Mesenchymal stem cell (in vitro differentiated cells and primary cell): ENCODE measurements at regions not wholly inside any gene's neighbourhood (a gene's known extent, or its start where the extent isn't known, plus 50 kb on each side); places are given as distances from the start of the nearest gene placed in this dataset.

Experiments used
- DNase-seq: peaks from one replicate; pipeline ENCODE4 v3.0.0-alpha.2; 2013
- H2AFZ ChIP-seq: one replicate; pipeline ENCODE4 v1.6.1; 2013; ENCODE audit warnings: low read depth, mild to moderate bottlenecking, control low read depth, inconsistent platforms, low read length, moderate library complexity
- H2AK5ac ChIP-seq: 2 replicates; pipeline ENCODE4 v1.6.1; 2013; ENCODE audit warnings: low read length, moderate library complexity, mild to moderate bottlenecking, inconsistent platforms; ENCODE audit not compliant: severe bottlenecking
- H2BK120ac ChIP-seq: one replicate; pipeline ENCODE4 v1.6.1; 2013; ENCODE audit warnings: low read depth, mild to moderate bottlenecking, inconsistent platforms, low read length, moderate library complexity
- H2BK12ac ChIP-seq, 2 experiments: one replicate each; pipeline ENCODE4 v1.6.1; 2013; ENCODE audit warnings: inconsistent platforms in 2 of 2, low read length in 2 of 2, mild to moderate bottlenecking in 2 of 2, moderate library complexity in 2 of 2, control low read depth in 1 of 2
- H2BK15ac ChIP-seq: one replicate; pipeline ENCODE4 v1.6.1; 2013; ENCODE audit warnings: mild to moderate bottlenecking, low read depth, inconsistent platforms; ENCODE audit not compliant: poor library complexity, severe bottlenecking
- H2BK5ac ChIP-seq: 2 replicates; pipeline ENCODE4 v1.6.1; 2013; ENCODE audit warnings: low read depth, mild to moderate bottlenecking, low read length, control low read depth, inconsistent platforms; ENCODE audit not compliant: poor library complexity, severe bottlenecking
- H3K14ac ChIP-seq, 2 experiments: one replicate each; pipeline ENCODE4 v1.6.1; 2013; ENCODE audit warnings: inconsistent platforms in 2 of 2, low read length in 2 of 2, control low read depth in 1 of 2, mild to moderate bottlenecking in 1 of 2, moderate library complexity in 1 of 2
- H3K18ac ChIP-seq, 2 experiments: one replicate each; pipeline ENCODE4 v1.6.1; 2013; ENCODE audit warnings: inconsistent platforms in 2 of 2, low read length in 2 of 2, control low read depth in 1 of 2, low read depth in 1 of 2, mild to moderate bottlenecking in 1 of 2
- H3K23ac ChIP-seq, 2 experiments: one replicate each; pipeline ENCODE4 v1.6.1; 2013; ENCODE audit warnings: inconsistent platforms in 2 of 2, low read length in 2 of 2, mild to moderate bottlenecking in 2 of 2, moderate library complexity in 2 of 2, control low read depth in 1 of 2
- H3K27ac ChIP-seq: 2 replicates; pipeline ENCODE4 v1.5.1; 2013; ENCODE audit warnings: mild to moderate bottlenecking, moderate library complexity, low read length, control low read depth, inconsistent platforms; ENCODE audit not compliant: poor library complexity, severe bottlenecking
- H3K27me3 ChIP-seq, 2 experiments: 2 replicates each; pipeline versions ENCODE4 v1.6.1 to v1.7.0; 2013; ENCODE audit warnings: low read length in 2 of 2, mild to moderate bottlenecking in 2 of 2, moderate library complexity in 2 of 2, control low read depth in 1 of 2, inconsistent platforms in 1 of 2; ENCODE audit not compliant: control insufficient read depth in 1 of 2, insufficient read depth in 1 of 2
- H3K36me3 ChIP-seq, 2 experiments: 2 replicates each; pipeline versions ENCODE4 v1.6.1 to v1.7.0; 2013; ENCODE audit warnings: low read length in 2 of 2, control low read depth in 1 of 2, inconsistent platforms in 1 of 2, low read depth in 1 of 2, mild to moderate bottlenecking in 1 of 2; ENCODE audit not compliant: insufficient read depth in 2 of 2, control insufficient read depth in 1 of 2
- H3K4ac ChIP-seq, 2 experiments: one replicate each; pipeline ENCODE4 v1.6.1; 2013; ENCODE audit warnings: inconsistent platforms in 2 of 2, low read length in 2 of 2, mild to moderate bottlenecking in 2 of 2, moderate library complexity in 2 of 2, control low read depth in 1 of 2, low read depth in 1 of 2
- H3K4me1 ChIP-seq: 2 replicates; pipeline ENCODE4 v1.6.1; 2013; ENCODE audit warnings: low read depth, low read length, control low read depth; ENCODE audit not compliant: control insufficient read depth, insufficient read depth
- H3K4me2 ChIP-seq: 2 replicates; pipeline ENCODE4 v1.6.1; 2013; ENCODE audit warnings: low read length, mild to moderate bottlenecking, inconsistent platforms; ENCODE audit not compliant: poor library complexity, severe bottlenecking
- H3K4me3 ChIP-seq, 2 experiments: 2 replicates each; pipeline versions ENCODE4 v1.5.1 to v1.7.0; 2013; ENCODE audit warnings: low read length in 2 of 2, mild to moderate bottlenecking in 2 of 2, control low read depth in 1 of 2, low read depth in 1 of 2; ENCODE audit not compliant: insufficient read depth in 1 of 2
- H3K79me1 ChIP-seq: replicated peaks from 2 replicates; pipeline ENCODE4 v1.6.1; 2013; ENCODE audit warnings: mild to moderate bottlenecking, control low read depth, low read length, inconsistent platforms; ENCODE audit not compliant: poor library complexity, severe bottlenecking
- H3K9ac ChIP-seq: 2 replicates; pipeline ENCODE4 v1.7.0; 2013; ENCODE audit warnings: mild to moderate bottlenecking, low read length, moderate library complexity
- H3K9me3 ChIP-seq: 2 replicates; pipeline ENCODE4 v1.7.0; 2013; ENCODE audit warnings: mild to moderate bottlenecking, low read length; ENCODE audit not compliant: control insufficient read depth
- H4K8ac ChIP-seq: one replicate; pipeline ENCODE4 v1.6.1; 2013; ENCODE audit warnings: inconsistent platforms, mild to moderate bottlenecking, low read length, moderate library complexity
- H4K91ac ChIP-seq: one replicate; pipeline ENCODE4 v1.6.1; 2013; ENCODE audit warnings: mild to moderate bottlenecking, low read length, inconsistent platforms
- WGBS: methylation state at CpG from one replicate; pipeline ENCODE4 v1.1.7; 2013; ENCODE audit warnings: mixed read lengths; 5-methylcytosine and 5-hydroxymethylcytosine counted together

- Histone ChIP-seq H3K23ac (no peak overlapping the region), H3K36me3 (no peaks in the 10 kb centered on the region), H4K8ac (no peak overlapping the region), H3K4me3 (no peak overlapping the region), H3K79me1 (no peaks in the 10 kb centered on the region), H3K27ac (no peak overlapping the region), H3K18ac (no peak overlapping the region), H3K4ac (no peak overlapping the region), H3K9ac (no peak overlapping the region), H2AFZ (no peak overlapping the region), H2BK5ac (no peak overlapping the region), H2BK15ac (no peak overlapping the region), H3K4me1 (no peaks in the 10 kb centered on the region), H3K4me2 (no peak overlapping the region), H3K9me3 (no peaks in the 10 kb centered on the region), H2BK12ac (no peak overlapping the region), H4K91ac (no peak overlapping the region), H3K27me3 (no peaks in the 10 kb centered on the region), H2AK5ac (no peak overlapping the region), H3K14ac (no peak overlapping the region), H2BK120ac (no peak overlapping the region)
- 86% methylated on average over 1 of the region's 3 CpGs for WGBS
- DNase-seq, result no peak
These were observed 849.4 kb downstream of the FSTL5 start for GRCh38 chr4:161314371-161314770.

GRCh38 chr4:161303551-161303950 is 860.2 kb downstream of the FSTL5 start:
- 84% methylated on average over 1 of the region's 2 CpGs for WGBS
- H3K27me3 ChIP-seq, result no peaks in the 10 kb centered on the region
- no peak overlapping the region for H2BK12ac ChIP-seq

DNA sequence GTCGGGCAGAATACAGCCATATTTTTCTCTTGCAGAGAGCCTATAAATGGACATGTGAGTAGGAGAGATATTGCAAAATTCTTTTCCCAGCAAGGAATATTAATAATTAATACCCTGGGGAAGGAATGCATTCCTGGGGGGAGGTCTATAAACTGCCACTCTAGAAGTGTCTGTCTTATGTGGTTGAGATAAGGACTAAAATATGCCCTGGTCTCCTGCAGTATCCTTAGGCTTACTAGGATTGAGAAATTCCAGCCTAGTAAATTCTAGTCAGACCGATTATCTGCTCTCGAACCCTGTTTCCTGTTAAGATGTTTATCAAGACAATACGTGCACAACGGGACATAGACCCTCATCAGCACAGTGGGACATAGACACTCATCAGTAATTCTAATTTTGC is 872.6 kb downstream of the FSTL5 start:
- Histone ChIP-seq H3K4ac (no peak overlapping the region), H2BK12ac (no peak overlapping the region), H3K4me2 (no peak overlapping the region), H3K4me1 (no peaks in the 10 kb centered on the region), H4K8ac (no peak overlapping the region), H2BK120ac (no peak overlapping the region), H3K27me3 (no peaks in the 10 kb centered on the region), H3K18ac (no peak overlapping the region), H3K36me3 (no peaks in the 10 kb centered on the region), H3K23ac (no peak overlapping the region), H3K14ac (no peak overlapping the region), H3K9me3 (peaks cover 15% of the 10 kb centered on the region), H3K79me1 (no peaks in the 10 kb centered on the region), H3K9ac (no peak overlapping the region), H2AFZ (no peak overlapping the region), H3K27ac (no peak overlapping the region), H3K4me3 (no peak overlapping the region), H2BK5ac (no peak overlapping the region), H2AK5ac (no peak overlapping the region), H2BK15ac (no peak overlapping the region), H4K91ac (no peak overlapping the region)
- WGBS, result 84% methylated on average over 5 of the region's 5 CpGs
- peak; percentile 1 for DNase-seq

More at GRCh38 chr4:161303551-161303950, 860.2 kb downstream of the FSTL5 start:
- H2BK120ac ChIP-seq, result no peak overlapping the region
- no peak overlapping the region for H3K4ac ChIP-seq
- H2BK15ac ChIP-seq, result no peak overlapping the region
- no peak overlapping the region for H2BK5ac ChIP-seq
- no peak overlapping the region for H4K91ac ChIP-seq
- no peak overlapping the region for H3K18ac ChIP-seq
- no peak overlapping the region for H2AK5ac ChIP-seq
- H3K9ac ChIP-seq, result no peak overlapping the region
- H4K8ac ChIP-seq, result no peak overlapping the region
- no peak for DNase-seq
- no peak overlapping the region for H2AFZ ChIP-seq
- H3K36me3 ChIP-seq, result no peaks in the 10 kb centered on the region
- no peak overlapping the region for H3K4me2 ChIP-seq
- no peaks in the 10 kb centered on the region for H3K4me1 ChIP-seq
- H3K9me3 ChIP-seq, result peaks cover 3% of the 10 kb centered on the region
- no peak overlapping the region for H3K27ac ChIP-seq
- no peak overlapping the region for H3K4me3 ChIP-seq
- no peak overlapping the region for H3K14ac ChIP-seq
- no peaks in the 10 kb centered on the region for H3K79me1 ChIP-seq
- H3K23ac ChIP-seq, result no peak overlapping the region

DNA sequence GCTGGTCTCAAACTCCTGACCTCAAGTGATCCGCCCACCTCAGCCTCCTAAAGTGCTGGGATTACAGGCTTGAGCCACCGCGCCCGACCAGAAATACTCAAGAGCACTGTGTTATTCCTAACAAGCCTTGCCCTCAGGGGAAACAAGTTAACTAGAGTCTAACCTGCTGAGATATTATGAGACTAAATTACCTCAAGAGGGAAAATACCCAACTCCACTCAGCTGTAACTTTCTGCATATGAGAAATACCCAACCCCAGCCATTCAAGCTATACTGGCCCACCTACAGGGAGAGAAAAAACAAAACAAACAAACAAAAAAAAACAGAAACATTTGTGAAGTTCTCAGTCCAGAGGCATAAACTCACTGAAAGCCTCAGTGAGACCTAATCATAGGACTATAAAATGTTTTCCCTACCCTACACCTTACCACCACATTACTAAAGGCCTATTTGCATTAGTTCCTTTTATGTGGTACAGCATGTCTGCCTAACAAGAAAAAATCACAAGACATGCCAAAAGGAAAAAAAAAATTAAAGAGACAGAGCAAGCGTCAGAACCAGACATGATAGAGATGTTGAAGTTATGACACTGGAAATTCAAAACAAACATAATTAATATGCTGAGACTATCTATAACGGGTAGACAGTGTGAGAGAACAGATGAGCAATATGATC is 876.0 kb downstream of the FSTL5 start:
- Histone ChIP-seq H3K36me3 (no peaks in the 10 kb centered on the region), H2BK15ac (no peak overlapping the region), H3K4me2 (no peak overlapping the region), H2BK5ac (no peak overlapping the region), H3K18ac (no peak overlapping the region), H3K79me1 (no peaks in the 10 kb centered on the region), H2BK12ac (no peak overlapping the region), H3K9me3 (peaks cover 15% of the 10 kb centered on the region), H4K91ac (no peak overlapping the region), H3K23ac (no peak overlapping the region), H2BK120ac (no peak overlapping the region), H3K14ac (no peak overlapping the region), H3K9ac (no peak overlapping the region), H3K4ac (no peak overlapping the region), H3K4me3 (no peak overlapping the region), H2AK5ac (no peak overlapping the region), H3K27me3 (no peaks in the 10 kb centered on the region), H3K4me1 (no peaks in the 10 kb centered on the region), H3K27ac (no peak overlapping the region), H2AFZ (no peak overlapping the region), H4K8ac (no peak overlapping the region)
- no peak for DNase-seq
- 97% methylated on average over 4 of the region's 6 CpGs for WGBS
